ENCODE measurements at regions not wholly inside any gene's neighbourhood (a gene's known extent, or its start where the extent isn't known, plus 50 kb on each side); places are given as distances from the start of the nearest gene placed in this dataset.
"Not testable (repeated sequence)": the region's sequence is repeated elsewhere in the genome, so short reads cannot be mapped to it uniquely, and the experiment has no call there.

DNA sequence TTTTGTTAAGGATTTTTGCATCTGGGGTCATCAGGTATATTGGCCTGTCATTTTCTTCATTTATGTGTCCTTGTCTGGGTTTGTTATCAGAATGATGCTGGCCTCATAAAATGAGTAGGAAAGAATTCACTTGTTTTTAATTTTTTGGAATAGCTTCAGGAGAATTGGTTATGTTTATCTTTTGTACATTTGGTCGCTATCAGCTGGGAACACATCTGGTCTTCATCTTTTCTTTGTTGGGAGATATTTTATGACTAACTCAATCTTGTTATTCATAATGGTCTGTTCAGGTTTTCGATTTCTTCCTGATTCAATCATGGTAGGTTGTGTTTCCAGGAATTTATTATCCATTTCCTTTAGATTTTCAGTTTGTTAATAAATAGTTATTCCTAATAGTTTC, 207.5 kb upstream of the ASCC3 start:
- H3K9me3 Mint-ChIP-seq (ENCODE audit: insufficient read depth): peaks cover 14% of the 10 kb centered on the region
- no peaks in the 10 kb centered on the region for H3K27me3 Mint-ChIP-seq (ENCODE audit: low read depth)
- H3K4me3 Mint-ChIP-seq: no peak overlapping the region
- H3K4me1 Mint-ChIP-seq (ENCODE audit: low read depth): no peaks in the 10 kb centered on the region
- H3K27ac Mint-ChIP-seq: no peak overlapping the region
- H3K36me3 Mint-ChIP-seq (ENCODE audit: low read depth): no peaks in the 10 kb centered on the region
- CTCF ChIA-PET: no interaction called here
- ATAC-seq (no peak), DNase-seq (no peak)
- POLR2A ChIA-PET: no interaction called here

DNA sequence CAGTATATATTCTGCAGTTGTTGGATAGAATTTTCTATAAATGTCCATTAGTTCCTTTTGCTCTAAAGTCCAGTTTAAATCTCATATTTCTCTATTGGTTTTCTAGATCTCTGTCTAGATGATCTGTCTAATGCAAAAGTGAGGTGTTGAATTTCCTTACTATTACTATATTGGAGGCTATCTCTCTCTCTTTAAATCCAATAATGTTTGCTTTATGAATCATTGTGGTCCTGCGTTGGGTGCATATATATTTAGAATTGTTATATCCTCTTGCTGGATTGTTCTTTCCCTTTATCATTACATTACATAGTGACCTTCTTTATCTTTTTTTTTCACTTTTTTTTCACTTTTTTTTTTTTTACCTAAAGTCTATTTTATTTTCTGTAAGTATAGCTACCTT, 208.5 kb upstream of the ASCC3 start:
- no peak overlapping the region for H3K4me3 Mint-ChIP-seq
- no peak for ATAC-seq
- no peaks in the 10 kb centered on the region for H3K4me1 Mint-ChIP-seq (ENCODE audit: low read depth)
- peaks cover 14% of the 10 kb centered on the region for H3K9me3 Mint-ChIP-seq (ENCODE audit: insufficient read depth)
- H3K27ac Mint-ChIP-seq: no peak overlapping the region
- no peaks in the 10 kb centered on the region for H3K36me3 Mint-ChIP-seq (ENCODE audit: low read depth)
- CTCF ChIA-PET: no interaction called here
- no peak for DNase-seq
- no peaks in the 10 kb centered on the region for H3K27me3 Mint-ChIP-seq (ENCODE audit: low read depth)
- POLR2A ChIA-PET: no interaction called here

DNA sequence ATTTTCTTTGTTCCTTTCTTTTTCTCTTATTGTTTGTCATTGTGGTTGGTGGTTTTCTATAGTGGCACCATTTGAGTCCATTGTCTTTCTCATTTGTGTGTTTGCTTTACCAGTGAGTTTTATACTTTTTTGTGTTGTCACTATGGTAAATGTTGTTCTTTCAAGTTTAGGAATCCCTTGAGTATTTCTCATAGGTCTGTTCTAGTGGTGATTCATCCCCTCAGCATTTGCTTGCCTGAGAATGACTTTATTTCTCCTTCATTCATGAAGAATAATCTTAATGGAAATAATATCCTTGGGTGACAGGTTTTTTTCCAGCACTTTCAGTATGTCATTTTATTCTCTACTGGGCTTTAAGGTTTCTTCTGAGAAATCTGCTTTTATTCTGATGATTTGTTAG, 209.2 kb upstream of the ASCC3 start:
- no peaks in the 10 kb centered on the region for H3K27me3 Mint-ChIP-seq (ENCODE audit: low read depth)
- no peak for DNase-seq
- ChIA-PET POLR2A (no interaction called here), CTCF (no interaction called here)
- H3K4me3 Mint-ChIP-seq: no peak overlapping the region
- H3K4me1 Mint-ChIP-seq (ENCODE audit: low read depth): no peaks in the 10 kb centered on the region
- no peaks in the 10 kb centered on the region for H3K36me3 Mint-ChIP-seq (ENCODE audit: low read depth)
- peaks cover 14% of the 10 kb centered on the region for H3K9me3 Mint-ChIP-seq (ENCODE audit: insufficient read depth)
- H3K27ac Mint-ChIP-seq: no peak overlapping the region
- no peak for ATAC-seq

DNA sequence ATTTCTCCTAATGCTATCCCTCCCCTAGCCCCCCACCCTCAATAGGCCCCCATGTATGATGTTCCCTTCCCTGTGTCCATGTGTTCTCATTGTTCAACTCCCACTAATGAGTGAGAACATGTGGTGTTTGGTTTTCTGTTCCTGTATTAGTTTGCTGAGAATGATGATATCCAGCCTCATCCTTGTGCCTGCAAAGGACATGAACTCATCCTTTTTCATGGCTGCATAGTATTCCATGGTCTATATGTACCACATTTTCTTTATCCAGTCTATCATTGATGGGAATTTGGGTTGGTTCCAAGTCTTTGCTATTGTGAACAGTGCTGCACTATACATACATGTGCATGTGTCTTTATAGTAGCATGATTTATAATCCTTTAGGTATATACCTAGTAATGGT, 217.5 kb upstream of the ASCC3 start:
- POLR2A ChIA-PET; H3K4me3 Mint-ChIP-seq; H3K27ac Mint-ChIP-seq; ATAC-seq; H3K4me1 Mint-ChIP-seq (ENCODE audit: low read depth); CTCF ChIA-PET; H3K9me3 Mint-ChIP-seq (ENCODE audit: insufficient read depth); DNase-seq; H3K36me3 Mint-ChIP-seq (ENCODE audit: low read depth); H3K27me3 Mint-ChIP-seq (ENCODE audit: low read depth): not testable (repeated sequence)

DNA sequence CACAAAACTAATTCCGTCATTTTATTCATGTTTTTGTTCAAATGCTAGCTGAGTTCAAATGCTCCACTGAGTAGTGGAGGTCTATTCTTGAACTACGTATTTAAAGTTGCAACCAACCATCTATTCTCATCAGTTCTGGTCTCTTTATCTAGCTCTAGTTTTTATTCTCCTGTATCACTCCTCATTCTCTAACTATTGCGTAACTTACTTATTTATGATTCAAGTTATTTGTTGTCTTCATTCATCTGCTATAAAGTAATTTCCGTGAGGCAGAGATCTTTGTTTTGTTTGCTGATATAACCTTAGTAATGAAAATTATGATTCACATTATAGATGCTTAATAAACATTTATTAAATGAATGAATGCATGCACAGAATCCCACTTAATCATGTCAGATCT, 221.6 kb upstream of the ASCC3 start:
- H3K4me1 Mint-ChIP-seq (ENCODE audit: low read depth): no peaks in the 10 kb centered on the region
- ATAC-seq (no peak), DNase-seq (no peak)
- no peak overlapping the region for H3K4me3 Mint-ChIP-seq
- H3K27ac Mint-ChIP-seq: no peak overlapping the region
- ChIA-PET POLR2A (no interaction called here), CTCF (no interaction called here)
- H3K27me3 Mint-ChIP-seq (ENCODE audit: low read depth): no peaks in the 10 kb centered on the region
- no peaks in the 10 kb centered on the region for H3K36me3 Mint-ChIP-seq (ENCODE audit: low read depth)
- peaks cover 7% of the 10 kb centered on the region for H3K9me3 Mint-ChIP-seq (ENCODE audit: insufficient read depth)

DNA sequence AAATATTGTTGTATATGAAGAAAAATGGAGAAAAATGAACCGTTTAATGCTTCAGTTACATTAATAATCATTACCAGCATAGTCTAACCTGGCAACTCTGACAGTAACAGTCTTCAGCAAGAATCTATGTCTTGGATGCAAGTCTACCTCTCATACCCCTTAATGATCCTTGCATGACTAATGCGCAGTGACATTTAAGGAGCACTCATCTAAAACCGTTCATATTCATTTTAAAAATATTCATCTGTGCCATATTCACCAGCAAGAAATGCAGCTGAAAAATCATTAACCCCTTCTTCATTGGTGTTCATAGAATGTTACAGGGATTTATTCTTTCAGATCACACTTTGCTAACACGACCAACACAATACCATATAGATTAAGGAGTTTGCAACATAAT, 227.2 kb upstream of the ASCC3 start:
- Mint-ChIP-seq H3K27me3 (ENCODE audit: low read depth) (no peaks in the 10 kb centered on the region), H3K4me3 (no peak overlapping the region), H3K27ac (no peak overlapping the region), H3K4me1 (ENCODE audit: low read depth) (no peaks in the 10 kb centered on the region), H3K36me3 (ENCODE audit: low read depth) (no peaks in the 10 kb centered on the region), H3K9me3 (ENCODE audit: insufficient read depth) (no peaks in the 10 kb centered on the region)
- ATAC-seq (no peak), DNase-seq (no peak)
- CTCF ChIA-PET: no interaction called here
- POLR2A ChIA-PET: no interaction called here

DNA sequence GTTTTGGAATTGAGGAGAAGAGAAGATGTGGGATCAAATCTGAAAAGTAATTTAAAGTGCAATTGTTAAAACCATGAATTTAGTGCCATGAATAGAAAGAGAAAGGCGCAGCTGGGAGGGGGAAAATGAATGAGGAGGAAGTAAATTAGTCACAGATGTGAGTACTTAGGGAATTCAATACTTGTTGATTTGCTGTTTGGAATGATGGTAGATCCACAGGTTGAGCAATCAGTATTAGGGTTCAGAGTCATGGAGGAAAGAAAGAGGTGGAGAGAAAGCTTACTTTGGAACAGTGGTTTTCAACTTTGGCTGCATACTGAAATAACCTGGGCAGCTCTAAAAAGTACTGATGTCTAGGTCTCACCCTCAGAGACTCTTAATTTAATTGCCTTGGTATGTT, 229.7 kb upstream of the ASCC3 start:
- Mint-ChIP-seq H3K4me3 (no peak overlapping the region), H3K9me3 (ENCODE audit: insufficient read depth) (no peaks in the 10 kb centered on the region), H3K4me1 (ENCODE audit: low read depth) (no peaks in the 10 kb centered on the region), H3K36me3 (ENCODE audit: low read depth) (no peaks in the 10 kb centered on the region), H3K27ac (no peak overlapping the region), H3K27me3 (ENCODE audit: low read depth) (no peaks in the 10 kb centered on the region)
- no peak for ATAC-seq
- ChIA-PET POLR2A (no interaction called here), CTCF (no interaction called here)
- no peak for DNase-seq

DNA sequence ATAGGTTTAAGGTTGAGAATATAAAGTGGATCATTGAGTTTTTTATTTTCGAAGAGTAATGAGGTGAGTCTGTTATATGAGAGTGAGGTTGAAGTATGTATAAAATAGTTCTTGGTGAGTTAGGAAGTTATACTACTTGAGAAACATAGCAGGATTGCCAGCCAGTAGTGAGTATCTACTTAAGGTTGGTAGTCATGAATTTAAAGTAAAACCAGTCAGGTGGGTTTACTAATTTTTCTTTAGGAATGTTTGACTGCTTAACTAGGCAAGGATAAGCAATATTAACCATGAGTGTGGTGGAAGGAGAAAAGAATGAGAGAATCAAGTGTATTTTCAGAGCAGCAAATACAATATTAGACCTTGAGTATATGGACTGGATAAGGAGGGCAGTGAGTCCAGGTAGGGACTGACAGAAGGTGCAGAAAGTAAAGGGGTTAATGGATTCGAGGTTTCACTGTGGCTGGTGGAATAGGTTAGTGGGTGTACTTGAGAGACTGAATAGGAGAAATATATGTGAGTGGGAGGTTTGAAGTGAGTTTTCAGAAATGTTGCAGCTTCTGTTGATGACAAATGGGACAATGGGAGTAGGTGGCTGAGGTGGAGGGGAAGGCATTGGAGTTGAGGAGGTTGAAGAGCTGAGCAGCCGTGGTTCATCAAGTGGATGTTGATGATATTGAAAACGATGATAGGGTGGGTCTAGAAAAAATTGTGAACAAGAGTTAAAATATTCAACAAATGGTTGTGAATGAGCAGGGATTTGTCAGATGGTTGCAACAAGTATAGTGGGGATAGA, 232.5 kb upstream of the ASCC3 start:
- H3K4me1 Mint-ChIP-seq (ENCODE audit: low read depth): no peaks in the 10 kb centered on the region
- ChIA-PET CTCF (no interaction called here), POLR2A (no interaction called here)
- ATAC-seq: no peak
- H3K36me3 Mint-ChIP-seq (ENCODE audit: low read depth): no peaks in the 10 kb centered on the region
- H3K27ac Mint-ChIP-seq: no peak overlapping the region
- H3K27me3 Mint-ChIP-seq (ENCODE audit: low read depth): no peaks in the 10 kb centered on the region
- H3K4me3 Mint-ChIP-seq: no peak overlapping the region
- DNase-seq: no peak
- no peaks in the 10 kb centered on the region for H3K9me3 Mint-ChIP-seq (ENCODE audit: insufficient read depth)

DNA sequence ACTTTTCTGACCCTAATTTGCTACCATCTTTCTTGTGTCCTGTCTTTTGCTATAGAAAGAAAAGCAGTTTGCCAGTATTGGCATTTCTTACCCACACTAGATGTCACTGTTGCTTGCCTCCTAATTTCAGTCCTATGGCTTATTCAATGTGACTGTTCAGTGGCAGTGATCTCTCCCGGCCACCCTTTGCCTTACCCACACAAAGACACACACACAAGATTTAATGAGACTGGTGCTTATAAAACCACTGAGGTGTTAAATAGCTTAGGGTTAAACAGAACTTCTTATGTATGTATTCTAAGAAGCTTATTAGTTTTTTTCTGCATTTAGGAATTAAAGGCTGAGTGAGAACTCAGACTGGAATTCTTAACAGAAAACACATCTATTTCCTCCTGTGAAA, 233.6 kb upstream of the ASCC3 start:
- DNase-seq (no peak), ATAC-seq (no peak)
- POLR2A ChIA-PET: no interaction called here
- Mint-ChIP-seq H3K4me3 (no peak overlapping the region), H3K4me1 (ENCODE audit: low read depth) (no peaks in the 10 kb centered on the region), H3K36me3 (ENCODE audit: low read depth) (no peaks in the 10 kb centered on the region), H3K9me3 (ENCODE audit: insufficient read depth) (no peaks in the 10 kb centered on the region), H3K27ac (no peak overlapping the region), H3K27me3 (ENCODE audit: low read depth) (no peaks in the 10 kb centered on the region)
- CTCF ChIA-PET: no interaction called here

DNA sequence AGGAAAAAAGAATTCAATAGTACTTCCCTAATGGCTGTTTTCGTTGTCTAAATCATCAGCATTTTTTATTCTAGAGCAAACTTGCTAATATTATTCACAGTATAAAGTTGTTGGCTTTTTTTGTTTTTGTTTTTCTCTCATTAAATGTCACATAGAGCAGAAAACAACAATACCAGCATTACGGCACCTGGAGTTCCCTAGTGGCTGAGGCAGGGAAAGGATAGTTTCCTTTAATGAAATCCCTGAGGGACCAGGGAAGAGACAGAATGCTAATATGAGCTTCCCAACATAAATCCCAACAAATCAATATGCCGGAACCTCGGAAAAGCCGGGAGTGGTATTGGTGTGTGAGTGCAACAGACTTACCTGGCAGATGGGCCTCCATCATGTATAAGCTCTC, 235.2 kb upstream of the ASCC3 start:
- CTCF ChIA-PET: no interaction called here
- Mint-ChIP-seq H3K4me3 (no peak overlapping the region), H3K27me3 (ENCODE audit: low read depth) (no peaks in the 10 kb centered on the region), H3K9me3 (ENCODE audit: insufficient read depth) (no peaks in the 10 kb centered on the region), H3K27ac (no peak overlapping the region), H3K36me3 (ENCODE audit: low read depth) (no peaks in the 10 kb centered on the region), H3K4me1 (ENCODE audit: low read depth) (no peaks in the 10 kb centered on the region)
- ATAC-seq (no peak), DNase-seq (no peak)
- POLR2A ChIA-PET: no interaction called here

DNA sequence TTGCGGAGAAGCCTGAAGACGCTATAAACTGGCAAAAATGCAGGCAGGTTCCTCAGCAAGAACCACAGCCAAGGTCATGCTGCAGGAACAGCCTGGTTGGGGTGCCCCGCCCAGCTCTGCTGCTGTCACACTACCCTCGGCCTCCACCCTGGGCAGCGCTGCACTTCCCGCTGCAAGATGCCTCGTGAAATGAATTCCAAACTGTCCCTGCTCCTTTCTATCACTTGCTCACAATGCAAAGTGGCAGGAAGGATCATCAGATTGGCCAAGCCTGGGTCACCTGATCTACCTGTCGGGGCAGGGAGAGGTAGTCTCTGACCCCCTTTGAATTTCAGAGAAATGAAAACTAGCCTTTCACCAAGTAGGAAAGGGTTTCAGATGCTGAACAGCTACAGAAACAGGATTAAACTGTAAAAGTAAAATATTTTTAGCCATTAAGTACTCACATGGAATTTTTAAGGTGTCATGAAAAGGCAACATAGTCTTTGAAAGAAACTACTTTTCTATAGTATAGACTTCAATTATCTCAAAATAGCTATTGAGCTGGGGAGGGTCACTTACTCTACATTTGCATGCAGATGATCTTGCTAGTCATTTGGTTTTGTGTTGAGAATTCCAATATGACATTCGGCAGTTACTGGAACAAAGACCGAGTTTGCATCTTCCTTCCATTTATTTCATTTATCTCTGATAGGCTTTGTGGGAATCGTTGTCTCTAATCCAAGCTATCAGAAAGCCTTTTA, 236.4 kb upstream of the ASCC3 start:
- Mint-ChIP-seq H3K27ac (no peak overlapping the region), H3K4me1 (ENCODE audit: low read depth) (no peaks in the 10 kb centered on the region), H3K27me3 (ENCODE audit: low read depth) (no peaks in the 10 kb centered on the region), H3K4me3 (no peak overlapping the region), H3K36me3 (ENCODE audit: low read depth) (no peaks in the 10 kb centered on the region), H3K9me3 (ENCODE audit: insufficient read depth) (no peaks in the 10 kb centered on the region)
- CTCF ChIA-PET: no interaction called here
- POLR2A ChIA-PET: no interaction called here
- no peak for ATAC-seq
- DNase-seq: no peak

DNA sequence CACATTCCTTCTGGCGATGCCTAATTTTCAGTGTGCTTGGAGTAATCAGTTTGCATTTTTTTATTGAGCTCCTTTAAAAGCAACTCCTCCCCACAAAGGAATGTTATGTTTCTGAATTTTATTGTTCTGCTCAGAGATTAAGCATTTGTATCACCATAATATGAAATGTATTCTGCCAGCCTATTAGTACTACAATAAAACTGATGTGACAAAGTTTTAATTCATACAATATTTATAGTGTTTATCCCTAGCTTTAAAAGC, 236.9 kb upstream of the ASCC3 start:
- H3K36me3 Mint-ChIP-seq (ENCODE audit: low read depth): no peaks in the 10 kb centered on the region
- H3K4me1 Mint-ChIP-seq (ENCODE audit: low read depth): no peaks in the 10 kb centered on the region
- H3K9me3 Mint-ChIP-seq (ENCODE audit: insufficient read depth): no peaks in the 10 kb centered on the region
- no peaks in the 10 kb centered on the region for H3K27me3 Mint-ChIP-seq (ENCODE audit: low read depth)
- POLR2A ChIA-PET: no interaction called here
- CTCF ChIA-PET: no interaction called here
- no peak overlapping the region for H3K27ac Mint-ChIP-seq
- ATAC-seq (no peak), DNase-seq (no peak)
- no peak overlapping the region for H3K4me3 Mint-ChIP-seq

DNA sequence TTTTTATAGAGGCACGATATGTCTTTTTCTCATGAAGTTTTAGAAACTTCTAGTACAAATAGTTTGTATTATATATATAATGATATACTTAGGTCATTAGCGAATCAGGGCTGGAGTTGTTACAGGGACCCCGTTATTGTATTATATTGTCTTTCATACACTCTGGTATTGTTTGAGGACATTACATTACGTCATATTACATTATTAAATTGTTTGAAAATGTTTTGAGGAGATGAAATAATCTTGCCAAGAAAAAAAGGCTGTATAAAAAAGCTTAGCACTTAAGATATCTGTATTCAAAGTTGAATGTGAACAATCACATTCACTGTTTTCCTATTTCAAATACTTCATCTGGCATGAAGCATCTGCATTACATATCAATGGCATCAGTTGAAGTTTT, 239.6 kb upstream of the ASCC3 start:
- DNase-seq: no peak
- POLR2A ChIA-PET: no interaction called here
- Mint-ChIP-seq H3K4me3 (no peak overlapping the region), H3K9me3 (ENCODE audit: insufficient read depth) (no peaks in the 10 kb centered on the region), H3K27me3 (ENCODE audit: low read depth) (no peaks in the 10 kb centered on the region), H3K36me3 (ENCODE audit: low read depth) (no peaks in the 10 kb centered on the region), H3K27ac (no peak overlapping the region), H3K4me1 (ENCODE audit: low read depth) (no peaks in the 10 kb centered on the region)
- CTCF ChIA-PET: no interaction called here
- no peak for ATAC-seq
